PC-9 (cell line): ENCODE measurements at regions not wholly inside any gene's neighbourhood (a gene's known extent, or its start where the extent isn't known, plus 50 kb on each side); places are given as distances from the start of the nearest gene placed in this dataset.

Experiments
- BruUV-seq: library from RNA; stranded (reverse); fragments of 400-500 nt; replicated peaks from 2 replicates; lab custom pipeline; 2021; lab: Mats Ljungman, UMichigan
- CTCF ChIA-PET: fragments of 300-600 bp; sonication (Branson Sonifier 250); formaldehyde crosslinking; loops from one replicate; lab custom pipeline; 2022; ENCODE audit warnings: antibody characterized with exemption; lab: Charles Lee
- POLR2A ChIA-PET: fragments of 300-600 bp; sonication (Branson Sonifier 250); formaldehyde crosslinking; loops from one replicate; lab custom pipeline; 2022; ENCODE audit warnings: antibody characterized with exemption; ENCODE audit not compliant: unreplicated experiment; lab: Charles Lee
- DNase-seq, 2 experiments: peaks; one replicate each; pipeline versions ENCODE4 v3.0.0 to v3.0.0-alpha.2; 2015 to 2022; ENCODE audit warnings: mixed read lengths in 1 of 2
- H2AFZ ChIP-seq: fragments of 200-600 bp; sonication (generic); 2 replicates; pipeline ENCODE4 v1.8.1; 2017; ENCODE audit warnings: antibody characterized with exemption
- H3F3A ChIP-seq: fragments of 200-600 bp; sonication (generic); 2 replicates; pipeline ENCODE4 v1.8.1; 2017; ENCODE audit warnings: antibody characterized with exemption, mild to moderate bottlenecking, low read depth; ENCODE audit not compliant: insufficient read depth
- H3K27ac ChIP-seq: fragments of 200-600 bp; sonication (generic); 2 replicates; pipeline ENCODE4 v1.6.1; 2016; ENCODE audit warnings: mixed run types
- H3K27me3 ChIP-seq: fragments of 200-600 bp; sonication (generic); 2 replicates; pipeline ENCODE4 v1.6.1; 2016; ENCODE audit warnings: low read depth, mixed run types; ENCODE audit not compliant: insufficient read depth
- H3K36me3 ChIP-seq: fragments of 200-600 bp; sonication (generic); 2 replicates; pipeline ENCODE4 v1.6.1; 2016; ENCODE audit warnings: low read depth, mixed run types
- H3K4me1 ChIP-seq: fragments of 200-600 bp; sonication (generic); replicated peaks from 2 replicates; pipeline ENCODE4 v1.6.1; 2016; ENCODE audit warnings: mixed run types; ENCODE audit not compliant: insufficient read depth
- H3K4me2 ChIP-seq: fragments of 200-600 bp; sonication (generic); 2 replicates; pipeline ENCODE4 v1.6.1; 2017; ENCODE audit warnings: mixed run types
- H3K4me3 ChIP-seq: fragments of 200-600 bp; sonication (generic); 2 replicates; pipeline ENCODE4 v1.6.1; 2016; ENCODE audit warnings: mixed run types
- H3K79me2 ChIP-seq: fragments of 200-600 bp; sonication (generic); 2 replicates; pipeline ENCODE4 v1.6.1; 2017; ENCODE audit warnings: low read depth, mixed run types
- H3K9me2 ChIP-seq: fragments of 200-600 bp; sonication (generic); 2 replicates; pipeline ENCODE4 v1.8.1; 2017; ENCODE audit warnings: mild to moderate bottlenecking; ENCODE audit not compliant: insufficient read depth
- H3K9me3 ChIP-seq: fragments of 200-600 bp; sonication (generic); 2 replicates; pipeline ENCODE4 v1.8.1; 2016; ENCODE audit warnings: low read depth; ENCODE audit not compliant: insufficient read depth
- H4K20me1 ChIP-seq: fragments of 200-600 bp; sonication (generic); 2 replicates; pipeline ENCODE4 v1.8.1; 2017; ENCODE audit not compliant: insufficient read depth
- EZH2 ChIP-seq: fragments of 200-600 bp; sonication (generic); IDR thresholded peaks from 2 replicates; pipeline ENCODE4 v1.8.0; 2017; ENCODE audit warnings: antibody characterized with exemption, low read depth
- intact Hi-C: fragments of 100-400 bp; cut with micrococcal nuclease; formaldehyde crosslinking; loops from one replicate; pipeline ENCODE4 v1.10.0; 2022; ENCODE audit not compliant: unreplicated experiment
- TF ChIP-seq, protein P1 (sequence below): fragments of 200-600 bp; sonication (generic); conservative IDR thresholded peaks from 2 replicates; pipeline ENCODE4 v1.6.1; 2017; ENCODE audit warnings: mixed run types, antibody characterized with exemption, mild to moderate bottlenecking, moderate library complexity

DNA sequence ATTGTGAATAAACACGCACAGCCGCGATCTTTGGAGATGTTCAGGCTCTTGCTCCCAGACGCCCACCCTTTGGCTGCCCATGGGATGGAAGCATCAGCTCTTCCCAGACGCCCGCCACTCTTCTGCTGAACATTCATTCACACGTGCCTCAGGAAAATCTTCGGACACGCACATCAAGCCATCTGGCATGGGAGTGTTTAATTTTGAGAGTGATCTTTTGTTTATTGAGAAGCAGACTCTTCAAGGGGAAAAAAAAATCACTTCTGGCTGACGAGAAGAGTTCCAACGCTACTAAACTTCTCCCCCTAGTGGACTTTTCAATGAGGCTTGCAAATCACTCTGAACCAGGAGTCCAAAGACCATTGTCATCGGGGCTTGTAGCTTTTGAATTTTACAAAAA lies 62.0 kb upstream of the NUDT7 start:
- Histone ChIP-seq H3K4me2 (no peak overlapping the region), H3K27ac (no peak overlapping the region), H3K4me3 (no peak overlapping the region), H2AFZ (no peak overlapping the region), H3F3A (no peaks in the 10 kb centered on the region), H3K4me1 (no peaks in the 10 kb centered on the region), H4K20me1 (no peaks in the 10 kb centered on the region), H3K9me2 (no peaks in the 10 kb centered on the region), H3K9me3 (no peaks in the 10 kb centered on the region), H3K36me3 (no peaks in the 10 kb centered on the region), H3K79me2 (no peaks in the 10 kb centered on the region), H3K27me3 (peaks cover 13% of the 10 kb centered on the region; the same call in 1 of the 2 replicates)
- no peak for TF ChIP-seq EZH2
- TF ChIP-seq, protein P1, sequence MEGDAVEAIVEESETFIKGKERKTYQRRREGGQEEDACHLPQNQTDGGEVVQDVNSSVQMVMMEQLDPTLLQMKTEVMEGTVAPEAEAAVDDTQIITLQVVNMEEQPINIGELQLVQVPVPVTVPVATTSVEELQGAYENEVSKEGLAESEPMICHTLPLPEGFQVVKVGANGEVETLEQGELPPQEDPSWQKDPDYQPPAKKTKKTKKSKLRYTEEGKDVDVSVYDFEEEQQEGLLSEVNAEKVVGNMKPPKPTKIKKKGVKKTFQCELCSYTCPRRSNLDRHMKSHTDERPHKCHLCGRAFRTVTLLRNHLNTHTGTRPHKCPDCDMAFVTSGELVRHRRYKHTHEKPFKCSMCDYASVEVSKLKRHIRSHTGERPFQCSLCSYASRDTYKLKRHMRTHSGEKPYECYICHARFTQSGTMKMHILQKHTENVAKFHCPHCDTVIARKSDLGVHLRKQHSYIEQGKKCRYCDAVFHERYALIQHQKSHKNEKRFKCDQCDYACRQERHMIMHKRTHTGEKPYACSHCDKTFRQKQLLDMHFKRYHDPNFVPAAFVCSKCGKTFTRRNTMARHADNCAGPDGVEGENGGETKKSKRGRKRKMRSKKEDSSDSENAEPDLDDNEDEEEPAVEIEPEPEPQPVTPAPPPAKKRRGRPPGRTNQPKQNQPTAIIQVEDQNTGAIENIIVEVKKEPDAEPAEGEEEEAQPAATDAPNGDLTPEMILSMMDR: peak; percentile 54
- ChIA-PET POLR2A (no interaction called here), CTCF (no interaction called here)
- BruUV-seq: no TSS peak
- intact Hi-C loops: no loop called here
- DNase-seq: no peak

DNA sequence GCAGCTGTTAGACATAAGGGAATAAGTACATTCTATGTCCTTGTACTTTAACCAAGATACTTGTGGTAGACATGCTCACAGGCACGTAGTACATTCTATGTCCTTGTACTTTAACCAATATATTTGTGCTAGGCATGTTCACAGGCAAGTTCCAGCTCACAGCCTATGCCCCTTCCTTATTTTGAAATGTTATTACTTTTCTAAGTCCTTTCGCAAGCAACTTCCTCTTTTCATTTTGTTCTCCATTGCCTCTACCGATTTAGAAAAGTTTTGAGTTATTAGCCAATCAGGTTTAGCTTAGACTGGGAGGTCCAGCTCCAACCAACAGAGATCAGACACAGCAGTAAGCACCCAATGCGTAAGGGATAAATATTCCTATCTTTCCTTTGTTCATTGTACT lies 60.1 kb upstream of the NUDT7 start:
- Histone ChIP-seq H3F3A (no peaks in the 10 kb centered on the region), H3K27ac (no peak overlapping the region), H3K79me2 (no peaks in the 10 kb centered on the region), H3K4me3 (no peak overlapping the region), H3K27me3 (peaks cover 10% of the 10 kb centered on the region; the same call in 1 of the 2 replicates), H3K4me1 (no peaks in the 10 kb centered on the region), H2AFZ (no peak overlapping the region), H4K20me1 (no peaks in the 10 kb centered on the region), H3K4me2 (no peak overlapping the region), H3K9me3 (no peaks in the 10 kb centered on the region), H3K36me3 (no peaks in the 10 kb centered on the region), H3K9me2 (no peaks in the 10 kb centered on the region)
- BruUV-seq: no TSS peak
- intact Hi-C loops: no loop called here
- ChIA-PET POLR2A (no interaction called here), CTCF (no interaction called here)
- TF ChIP-seq EZH2: no peak
- TF ChIP-seq, protein P1: no peak
- DNase-seq: no peak

GRCh38 chr16:77663711-77664110 lies 58.6 kb upstream of the NUDT7 start:
- H4K20me1 ChIP-seq: no peaks in the 10 kb centered on the region
- CTCF ChIA-PET: no interaction called here
- no peak overlapping the region for H3K4me2 ChIP-seq
- H3K79me2 ChIP-seq: no peaks in the 10 kb centered on the region
- no peaks in the 10 kb centered on the region for H3F3A ChIP-seq
- no peak overlapping the region for H2AFZ ChIP-seq
- no peaks in the 10 kb centered on the region for H3K9me2 ChIP-seq
- no peak for DNase-seq
- TF ChIP-seq, protein P1: no peak
- no peak for TF ChIP-seq EZH2
- POLR2A ChIA-PET: no interaction called here
- no peak overlapping the region for H3K27ac ChIP-seq
- H3K4me1 ChIP-seq: no peaks in the 10 kb centered on the region
- H3K9me3 ChIP-seq: no peaks in the 10 kb centered on the region
- peaks cover 10% of the 10 kb centered on the region; the same call in 1 of the 2 replicates for H3K27me3 ChIP-seq
- no peaks in the 10 kb centered on the region for H3K36me3 ChIP-seq
- no peak overlapping the region for H3K4me3 ChIP-seq
- no TSS peak for BruUV-seq
- intact Hi-C loops: no loop called here
